GM10266 (cell line): ENCODE measurements at regions not wholly inside any gene's neighbourhood (a gene's known extent, or its start where the extent isn't known, plus 50 kb on each side); places are given as distances from the start of the nearest gene placed in this dataset.

Experiments
- DNase-seq: peaks from one replicate; pipeline ENCODE4 v3.0.0; 2012; ENCODE audit errors: extremely low spot score
- TF ChIP-seq, protein P1 (sequence below): IDR thresholded peaks from 2 replicates; pipeline ENCODE4 v1.5.1; 2012; ENCODE audit warnings: mild to moderate bottlenecking, low read depth; ENCODE audit not compliant: control insufficient read depth, insufficient read depth; ENCODE audit errors: missing control alignments

DNA sequence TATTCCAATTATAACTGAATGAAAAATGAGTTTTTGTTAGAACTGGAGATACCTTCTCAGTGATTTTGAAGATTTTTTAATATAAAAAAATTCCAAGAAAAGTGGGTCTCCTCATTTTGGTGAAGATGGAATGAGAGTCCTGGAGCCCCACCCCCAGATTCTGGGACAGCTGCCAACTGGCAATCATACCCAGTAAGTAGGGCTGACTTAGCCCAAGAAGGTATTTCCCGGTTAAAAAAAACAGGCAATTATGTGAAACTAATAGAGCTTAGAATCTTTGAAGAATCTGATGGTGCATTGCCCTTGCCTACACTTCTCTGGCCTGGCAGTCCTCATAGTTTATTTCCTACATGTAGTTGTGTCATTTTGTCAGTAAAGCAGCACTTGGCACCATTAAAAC, 52.8 kb upstream of the VWDE start:
- no peak for DNase-seq
- TF ChIP-seq, protein P1, sequence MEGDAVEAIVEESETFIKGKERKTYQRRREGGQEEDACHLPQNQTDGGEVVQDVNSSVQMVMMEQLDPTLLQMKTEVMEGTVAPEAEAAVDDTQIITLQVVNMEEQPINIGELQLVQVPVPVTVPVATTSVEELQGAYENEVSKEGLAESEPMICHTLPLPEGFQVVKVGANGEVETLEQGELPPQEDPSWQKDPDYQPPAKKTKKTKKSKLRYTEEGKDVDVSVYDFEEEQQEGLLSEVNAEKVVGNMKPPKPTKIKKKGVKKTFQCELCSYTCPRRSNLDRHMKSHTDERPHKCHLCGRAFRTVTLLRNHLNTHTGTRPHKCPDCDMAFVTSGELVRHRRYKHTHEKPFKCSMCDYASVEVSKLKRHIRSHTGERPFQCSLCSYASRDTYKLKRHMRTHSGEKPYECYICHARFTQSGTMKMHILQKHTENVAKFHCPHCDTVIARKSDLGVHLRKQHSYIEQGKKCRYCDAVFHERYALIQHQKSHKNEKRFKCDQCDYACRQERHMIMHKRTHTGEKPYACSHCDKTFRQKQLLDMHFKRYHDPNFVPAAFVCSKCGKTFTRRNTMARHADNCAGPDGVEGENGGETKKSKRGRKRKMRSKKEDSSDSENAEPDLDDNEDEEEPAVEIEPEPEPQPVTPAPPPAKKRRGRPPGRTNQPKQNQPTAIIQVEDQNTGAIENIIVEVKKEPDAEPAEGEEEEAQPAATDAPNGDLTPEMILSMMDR: no peak

DNA sequence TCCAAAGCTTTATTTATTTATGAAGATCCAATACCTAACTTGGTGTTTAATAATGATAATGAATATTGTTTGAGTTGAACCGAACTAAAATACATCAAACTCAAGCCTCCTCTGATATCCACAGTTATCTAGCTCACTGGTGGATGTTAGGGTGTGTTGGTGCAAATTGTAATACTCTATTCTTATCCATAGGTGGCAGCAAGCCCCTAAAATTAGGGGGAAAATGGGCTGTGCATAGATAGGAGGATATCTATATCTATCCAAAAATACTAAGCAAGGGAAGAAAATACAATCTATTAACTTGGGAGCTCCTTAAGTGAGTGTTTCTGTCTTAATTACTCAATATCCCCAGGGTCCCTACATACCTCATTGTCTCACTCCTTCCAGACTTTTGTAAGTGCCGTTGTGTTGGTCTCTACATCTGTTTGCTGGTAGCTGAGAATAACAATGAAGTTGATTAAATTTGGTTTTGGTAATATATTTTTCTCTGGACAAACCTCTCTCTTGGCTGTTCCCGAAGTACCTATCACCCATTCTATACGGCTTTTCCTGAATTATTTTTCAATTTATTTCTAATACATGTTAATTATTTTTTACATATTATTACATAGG, 55.0 kb upstream of the VWDE start:
- DNase-seq: peak; percentile 38

DNA sequence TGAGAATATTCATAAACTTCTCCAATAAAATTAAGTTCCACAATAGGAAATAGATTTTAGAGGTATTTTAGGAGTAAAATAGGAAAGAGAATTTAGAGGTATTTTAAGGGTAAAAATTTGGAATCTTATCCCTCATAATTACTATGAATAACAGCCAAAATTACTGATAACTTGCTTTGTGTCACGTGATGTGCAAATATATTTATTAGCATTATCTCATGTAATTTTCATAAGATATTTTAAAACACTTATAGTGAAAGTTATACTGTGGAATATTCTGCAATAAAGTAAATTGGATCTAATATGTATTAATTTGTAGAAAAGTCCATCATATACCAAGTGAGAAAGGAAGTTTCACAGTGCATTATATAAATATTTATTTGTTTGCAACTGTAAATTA, 64.2 kb upstream of the VWDE start:
- TF ChIP-seq, protein P1: no peak
- DNase-seq: no peak

More for the DNA sequence above, 55.0 kb upstream of the VWDE start:
- TF ChIP-seq, protein P1: peak; percentile 69

DNA sequence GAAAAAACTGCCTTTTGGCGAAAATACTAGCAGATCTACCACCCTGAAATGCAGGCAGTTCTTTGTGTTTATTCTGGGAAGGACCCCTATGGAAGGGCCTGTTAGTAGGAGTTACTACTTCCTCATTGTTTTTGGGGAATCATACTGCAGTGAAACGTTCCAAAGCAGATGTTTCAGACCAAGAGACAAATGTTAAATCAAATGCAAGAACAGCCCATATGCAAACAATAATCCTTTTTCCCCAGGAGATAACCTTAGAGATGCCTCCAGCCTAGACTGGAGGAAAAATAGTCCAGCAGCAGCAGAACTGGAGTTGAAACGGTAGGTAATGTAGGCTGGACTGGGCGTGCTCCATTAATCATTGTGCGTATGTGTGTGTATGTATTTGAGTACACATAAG, 65.9 kb upstream of the VWDE start:
- no peak for DNase-seq
- TF ChIP-seq, protein P1: no peak

DNA sequence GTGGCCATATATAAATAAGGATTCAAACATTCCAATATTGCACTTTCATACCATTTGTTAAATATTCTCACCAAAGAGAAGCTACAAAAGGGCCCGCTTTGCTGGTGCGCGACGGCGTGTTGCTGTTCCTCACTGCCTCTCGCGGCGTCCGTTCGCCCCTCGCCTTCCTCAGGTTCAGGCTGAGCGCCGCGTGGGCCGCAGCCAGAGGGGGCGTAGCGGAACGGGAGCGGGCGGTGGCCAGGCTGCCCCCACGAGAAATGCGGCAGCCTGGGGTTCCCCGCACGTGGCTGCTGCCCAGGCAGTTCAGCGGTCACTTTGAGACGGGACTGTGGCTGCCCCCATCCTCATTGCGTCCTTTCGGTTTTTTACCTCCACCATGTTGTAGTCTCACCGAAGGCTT, 67.3 kb upstream of the VWDE start:
- DNase-seq: no peak
- TF ChIP-seq, protein P1: no peak

DNA sequence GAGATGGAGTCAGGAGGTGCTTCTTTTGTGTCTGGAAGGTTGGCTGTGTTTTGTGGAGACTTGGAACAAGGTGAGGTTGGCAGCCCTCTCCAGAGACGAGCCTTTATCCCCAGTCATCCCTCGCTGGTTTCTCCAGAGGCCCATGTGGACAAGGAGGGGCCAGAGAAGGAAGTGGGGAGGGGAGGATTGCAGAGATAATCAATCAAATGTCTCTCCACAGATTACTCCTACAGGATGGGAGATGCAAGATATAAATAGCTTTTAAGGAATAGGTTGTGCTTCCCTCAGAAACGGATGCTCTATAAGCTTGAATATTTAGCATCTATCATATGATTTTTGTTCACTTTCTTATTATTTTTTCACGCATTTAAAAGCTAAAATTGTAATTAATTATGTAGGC, 70.4 kb upstream of the VWDE start:
- DNase-seq: no peak
- TF ChIP-seq, protein P1: no peak

DNA sequence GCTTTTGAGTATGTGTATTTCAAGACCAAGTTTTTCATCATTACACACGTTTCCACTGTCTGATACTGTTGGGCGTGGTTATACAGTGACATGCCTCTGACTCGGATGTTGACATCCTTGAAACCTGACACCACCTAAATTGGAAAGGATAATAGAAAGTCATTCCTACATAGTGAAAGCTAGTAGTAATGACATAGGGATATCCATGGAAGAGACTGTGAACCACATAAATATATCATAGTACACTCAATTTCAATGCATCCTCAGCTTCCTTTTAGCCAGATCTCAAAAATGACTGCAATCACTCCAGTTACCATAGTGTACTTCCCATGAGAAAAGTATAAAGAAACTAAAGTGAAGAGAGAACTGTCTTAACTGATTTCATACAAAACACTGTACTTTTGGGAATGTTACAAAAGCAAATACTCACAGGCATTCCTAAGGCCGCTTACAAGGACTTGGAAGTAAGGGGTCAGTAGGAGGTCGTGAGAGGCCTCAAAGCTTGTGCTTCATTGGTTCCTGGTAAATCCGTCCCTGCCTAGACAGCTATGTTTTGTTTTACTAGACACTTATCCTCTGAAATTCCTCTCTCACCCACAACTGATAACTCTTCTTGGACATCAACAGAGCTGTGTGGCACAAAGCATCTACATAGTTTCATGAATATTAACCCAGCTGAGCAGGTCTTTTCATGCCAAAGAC, 71.8 kb upstream of the VWDE start:
- no peak for DNase-seq
- TF ChIP-seq, protein P1: no peak
